ENCODE measurements at regions not wholly inside any gene's neighbourhood (a gene's known extent, or its start where the extent isn't known, plus 50 kb on each side); places are given as distances from the start of the nearest gene placed in this dataset.
"Not testable (repeated sequence)": the region's sequence is repeated elsewhere in the genome, so short reads cannot be mapped to it uniquely, and the experiment has no call there.

- TF ChIP-seq, protein P1, sequence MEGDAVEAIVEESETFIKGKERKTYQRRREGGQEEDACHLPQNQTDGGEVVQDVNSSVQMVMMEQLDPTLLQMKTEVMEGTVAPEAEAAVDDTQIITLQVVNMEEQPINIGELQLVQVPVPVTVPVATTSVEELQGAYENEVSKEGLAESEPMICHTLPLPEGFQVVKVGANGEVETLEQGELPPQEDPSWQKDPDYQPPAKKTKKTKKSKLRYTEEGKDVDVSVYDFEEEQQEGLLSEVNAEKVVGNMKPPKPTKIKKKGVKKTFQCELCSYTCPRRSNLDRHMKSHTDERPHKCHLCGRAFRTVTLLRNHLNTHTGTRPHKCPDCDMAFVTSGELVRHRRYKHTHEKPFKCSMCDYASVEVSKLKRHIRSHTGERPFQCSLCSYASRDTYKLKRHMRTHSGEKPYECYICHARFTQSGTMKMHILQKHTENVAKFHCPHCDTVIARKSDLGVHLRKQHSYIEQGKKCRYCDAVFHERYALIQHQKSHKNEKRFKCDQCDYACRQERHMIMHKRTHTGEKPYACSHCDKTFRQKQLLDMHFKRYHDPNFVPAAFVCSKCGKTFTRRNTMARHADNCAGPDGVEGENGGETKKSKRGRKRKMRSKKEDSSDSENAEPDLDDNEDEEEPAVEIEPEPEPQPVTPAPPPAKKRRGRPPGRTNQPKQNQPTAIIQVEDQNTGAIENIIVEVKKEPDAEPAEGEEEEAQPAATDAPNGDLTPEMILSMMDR (IDR thresholded peaks at IDR 0.05; ENCODE audit: extremely low read depth in 1 of 2, insufficient read depth in 1 of 2, low read depth in 1 of 2, low read length in 2 of 2): not testable (repeated sequence)
- TF ChIP-seq POLR2AphosphoS5 (IDR thresholded peaks at IDR 0.05; ENCODE audit: insufficient read depth, low read depth, low read length); POLR2A (IDR thresholded peaks at IDR 0.05; ENCODE audit: low read depth, low read length); EZH2 (IDR thresholded peaks at IDR 0.05; ENCODE audit: borderline replicate concordance, low read depth, low read length, severe bottlenecking); GATA2 (IDR thresholded peaks at IDR 0.05; ENCODE audit: insufficient read depth, insufficient read length, low read depth, low read length): not testable (repeated sequence)
- TF ChIP-seq, protein P2, sequence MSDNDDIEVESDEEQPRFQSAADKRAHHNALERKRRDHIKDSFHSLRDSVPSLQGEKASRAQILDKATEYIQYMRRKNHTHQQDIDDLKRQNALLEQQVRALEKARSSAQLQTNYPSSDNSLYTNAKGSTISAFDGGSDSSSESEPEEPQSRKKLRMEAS (IDR thresholded peaks at IDR 0.05; ENCODE audit: insufficient read depth, insufficient read length): not testable (repeated sequence)
Observed at GRCh38 chr7:66459783-66460413, 168.8 kb upstream of the KCTD7 start.
